GM21381 (cell line): ENCODE measurements at regions not wholly inside any gene's neighbourhood (a gene's known extent, or its start where the extent isn't known, plus 50 kb on each side); places are given as distances from the start of the nearest gene placed in this dataset.

Experiments
- ATAC-seq: cut with Tn5 transposase; IDR thresholded peaks from one replicate; pipeline ENCODE4 v1.9.1; 2021; ENCODE audit warnings: mild to moderate bottlenecking, moderate library complexity; ENCODE audit not compliant: unreplicated experiment

GRCh38 chr2:52253416-52253980 is 1221.6 kb upstream of the NRXN1 start:
- no peak for ATAC-seq

GRCh38 chr2:52238782-52239181 is 1206.8 kb upstream of the NRXN1 start:
- no peak for ATAC-seq

- ATAC-seq: no peak
Measured at GRCh38 chr2:52222128-52222527, 1190.2 kb upstream of the NRXN1 start.

- no peak for ATAC-seq
Measured at GRCh38 chr2:52220393-52220792, 1188.5 kb upstream of the NRXN1 start.

- ATAC-seq: no peak
Measured at GRCh38 chr2:52210611-52211010, 1178.7 kb upstream of the NRXN1 start.

GRCh38 chr2:52210161-52210560 is 1178.2 kb upstream of the NRXN1 start:
- ATAC-seq: no peak

GRCh38 chr2:52194342-52194741 is 1162.4 kb upstream of the NRXN1 start:
- ATAC-seq: no peak

- ATAC-seq: no peak
Measured at GRCh38 chr2:52193804-52194203, 1161.9 kb upstream of the NRXN1 start.

- no peak for ATAC-seq
Measured at GRCh38 chr2:52192656-52193055, 1160.7 kb upstream of the NRXN1 start.

GRCh38 chr2:52181080-52181479 is 1149.1 kb upstream of the NRXN1 start:
- ATAC-seq: no peak

- ATAC-seq: no peak
Measured at GRCh38 chr2:52178845-52179244, 1146.9 kb upstream of the NRXN1 start.

- ATAC-seq: no peak
Measured at GRCh38 chr2:52145005-52145404, 1113.1 kb upstream of the NRXN1 start.

- ATAC-seq: no peak
Measured at GRCh38 chr2:52144590-52144989, 1112.7 kb upstream of the NRXN1 start.

- no peak for ATAC-seq
Measured at GRCh38 chr2:52141076-52141475, 1109.1 kb upstream of the NRXN1 start.

- ATAC-seq: no peak
Measured at GRCh38 chr2:52139241-52139640, 1107.3 kb upstream of the NRXN1 start.

- no peak for ATAC-seq
Measured at GRCh38 chr2:52135235-52135634, 1103.3 kb upstream of the NRXN1 start.

- ATAC-seq: no peak
Measured at GRCh38 chr2:52128081-52128480, 1096.1 kb upstream of the NRXN1 start.

- no peak for ATAC-seq
Measured at GRCh38 chr2:52127527-52127926, 1095.6 kb upstream of the NRXN1 start.

- ATAC-seq: no peak
Measured at GRCh38 chr2:52117299-52117698, 1085.4 kb upstream of the NRXN1 start.

GRCh38 chr2:52115750-52116149 is 1083.8 kb upstream of the NRXN1 start:
- no peak for ATAC-seq

GRCh38 chr2:52113338-52113737 is 1081.4 kb upstream of the NRXN1 start:
- ATAC-seq: no peak

GRCh38 chr2:52112141-52112540 is 1080.2 kb upstream of the NRXN1 start:
- no peak for ATAC-seq

GRCh38 chr2:52107124-52107523 is 1075.2 kb upstream of the NRXN1 start:
- ATAC-seq: no peak
